Liver (tissue), 3 donors: ENCODE measurements at regions not wholly inside any gene's neighbourhood (a gene's known extent, or its start where the extent isn't known, plus 50 kb on each side); places are given as distances from the start of the nearest gene placed in this dataset.

Source experiments
- ATF3 ChIP-seq: IDR thresholded peaks from 2 replicates; pipeline ENCODE4 v1.6.1; 2016; ENCODE audit warnings: antibody characterized with exemption
- CTCF ChIP-seq: fragments of 150-350 bp; IDR thresholded peaks from 2 replicates; pipeline ENCODE4 v1.5.1; 2017; ENCODE audit warnings: improper control_type of control experiment, low read depth, low read length; ENCODE audit not compliant: missing input control
- EGR1 ChIP-seq, 2 donors: IDR thresholded peaks; 2 replicates each; pipeline ENCODE4 v1.6.1; 2016 to 2018; ENCODE audit warnings: antibody characterized with exemption in 2 of 2, low read depth in 2 of 2
- GABPA ChIP-seq, 2 donors: IDR thresholded peaks in 1 of 2; conservative IDR thresholded peaks in 1 of 2; 2 replicates each; pipeline ENCODE4 v1.6.1; 2016; ENCODE audit warnings: antibody characterized with exemption in 2 of 2, mild to moderate bottlenecking in 1 of 2, moderate library complexity in 1 of 2
- HNF4A ChIP-seq, 2 donors: conservative IDR thresholded peaks; 2 replicates each; pipeline ENCODE4 v1.6.1; 2016; ENCODE audit warnings: antibody characterized with exemption in 2 of 2, mild to moderate bottlenecking in 2 of 2
- MAX ChIP-seq: IDR thresholded peaks from 2 replicates; pipeline ENCODE4 v1.6.1; 2016; ENCODE audit warnings: antibody characterized with exemption
- RAD21 ChIP-seq, 2 donors: IDR thresholded peaks; 2 replicates each; pipeline ENCODE4 v1.6.1; 2016; ENCODE audit warnings: antibody characterized with exemption in 2 of 2, mild to moderate bottlenecking in 2 of 2
- REST ChIP-seq: IDR thresholded peaks from 2 replicates; pipeline ENCODE4 v1.6.1; 2016; ENCODE audit warnings: antibody characterized with exemption, mild to moderate bottlenecking
- TAF1 ChIP-seq: conservative IDR thresholded peaks from 2 replicates; pipeline ENCODE4 v1.6.1; 2016; ENCODE audit warnings: antibody characterized with exemption, mild to moderate bottlenecking
- donor health status: healthy.
- donor health status: healthy.

GRCh38 chr5:17893026-17893635, 258.9 kb downstream of the TAF11L14 start:
- TF ChIP-seq CTCF, result no peak
- no peak for TF ChIP-seq GABPA (IDR thresholded peaks at IDR 0.05 in 1 of 2, conservative IDR thresholded peaks at IDR 0.05 in 1 of 2)
- TF ChIP-seq MAX, result no peak
- TF ChIP-seq EGR1 (IDR thresholded peaks at IDR 0.05; ENCODE audit: low read depth in 2 of 2), result no peak
- no peak for TF ChIP-seq RAD21 (IDR thresholded peaks at IDR 0.05)
- TF ChIP-seq REST, result no peak
- no peak for TF ChIP-seq ATF3
- TF ChIP-seq HNF4A (conservative IDR thresholded peaks at IDR 0.05), result no peak
- TF ChIP-seq TAF1, result no peak
